ENCODE measurements at regions not wholly inside any gene's neighbourhood (a gene's known extent, or its start where the extent isn't known, plus 50 kb on each side); places are given as distances from the start of the nearest gene placed in this dataset.

DNA sequence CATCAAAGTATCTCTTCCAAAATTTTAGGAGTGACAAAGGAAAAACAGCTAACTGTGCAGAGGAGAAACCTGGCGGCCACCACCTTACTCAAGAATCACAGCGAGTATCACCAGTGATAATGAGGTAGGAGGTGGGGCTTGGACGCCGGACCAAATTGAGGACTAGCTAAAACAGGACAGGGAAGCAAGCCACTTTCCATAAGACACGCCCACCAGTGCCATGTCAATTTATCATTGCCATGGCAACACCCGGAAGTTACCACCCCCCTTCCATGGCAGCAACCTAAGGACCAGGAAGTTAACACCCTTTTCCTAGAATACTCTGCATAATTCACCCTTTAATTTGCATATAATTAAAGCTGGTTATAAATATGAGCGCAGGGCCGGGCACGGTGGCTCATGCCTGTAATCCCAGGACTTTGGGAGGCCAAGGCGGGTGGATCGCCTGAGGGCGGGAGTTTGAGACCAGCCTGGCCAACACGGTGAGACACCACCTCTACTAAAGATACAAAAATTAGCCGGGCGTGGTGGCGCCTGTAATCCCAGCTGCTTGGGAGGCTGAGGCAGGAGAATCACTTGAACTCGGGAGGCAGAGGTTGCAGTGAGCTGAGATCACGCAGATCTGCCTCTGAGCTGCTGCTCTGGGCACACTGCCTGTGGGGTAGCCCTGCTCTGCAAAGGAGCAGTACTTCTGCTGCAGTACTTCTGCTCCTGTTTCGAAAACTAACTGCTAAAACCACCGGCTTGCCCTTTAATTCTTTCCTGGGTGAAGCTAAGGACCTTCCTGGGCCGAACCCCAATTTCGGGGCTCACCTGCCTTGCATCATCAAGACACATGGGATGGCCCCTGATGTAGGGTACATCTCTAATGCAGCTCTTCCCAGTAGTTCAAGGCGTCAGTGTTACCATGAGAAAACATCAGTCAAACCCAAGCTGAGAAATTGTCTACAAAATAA lies 116.7 kb downstream of the HMX1 start:
- no peak for DNase-seq

DNA sequence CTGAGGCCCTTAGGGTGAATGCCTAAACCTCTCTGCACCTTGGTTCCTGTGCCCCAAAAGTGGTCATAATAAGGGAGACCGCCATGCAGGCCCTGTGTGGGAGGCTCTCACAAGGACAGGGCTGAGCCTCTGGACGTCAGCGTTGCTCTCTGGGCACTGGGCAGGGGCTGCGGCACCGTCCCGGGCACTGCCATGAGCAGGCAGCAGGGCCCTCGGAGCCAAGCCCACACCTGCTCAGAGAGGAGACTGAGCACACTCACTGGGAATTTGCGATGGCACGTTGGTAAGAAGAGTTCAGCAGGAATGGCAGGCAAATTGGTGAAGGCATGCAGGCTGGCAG lies 123.4 kb downstream of the HMX1 start:
- DNase-seq: no peak

DNA sequence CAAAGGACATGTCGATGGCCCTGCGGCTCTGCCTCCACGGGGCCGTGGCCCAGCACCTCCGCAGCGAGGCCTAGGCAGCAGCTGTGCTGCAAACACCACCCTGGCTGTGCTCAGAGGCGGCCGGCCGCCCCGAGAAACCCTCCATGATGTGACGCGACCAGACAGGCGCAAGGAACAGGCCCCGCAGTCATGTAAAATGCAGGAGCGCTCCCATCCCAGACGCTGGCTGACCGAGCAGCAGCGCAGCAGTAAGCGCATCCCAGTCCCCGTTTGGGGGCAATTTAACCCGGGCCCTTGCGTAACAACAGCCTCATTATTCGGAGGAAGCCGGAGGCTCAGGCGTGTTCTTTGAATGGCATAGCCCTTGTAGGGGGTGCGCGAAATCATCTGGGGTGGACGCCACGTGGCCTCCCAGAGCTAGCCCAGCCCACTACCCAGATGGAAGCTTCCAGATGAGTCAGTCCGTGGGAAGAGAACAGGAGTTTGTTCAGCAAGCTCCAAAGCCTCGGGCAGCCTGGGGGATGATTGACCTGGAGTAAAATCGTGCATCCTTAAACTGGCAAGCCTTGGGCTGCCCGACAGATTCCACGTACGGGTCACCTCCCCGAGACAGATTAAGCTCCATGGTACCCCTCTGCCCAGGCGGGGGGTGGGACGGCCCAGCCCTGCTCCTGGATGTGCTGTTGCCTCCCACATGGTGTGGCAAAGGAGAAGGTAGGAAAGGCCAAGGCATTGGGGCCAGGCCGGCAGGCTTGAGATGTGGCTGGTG lies 124.0 kb downstream of the HMX1 start:
- no peak for DNase-seq

DNA sequence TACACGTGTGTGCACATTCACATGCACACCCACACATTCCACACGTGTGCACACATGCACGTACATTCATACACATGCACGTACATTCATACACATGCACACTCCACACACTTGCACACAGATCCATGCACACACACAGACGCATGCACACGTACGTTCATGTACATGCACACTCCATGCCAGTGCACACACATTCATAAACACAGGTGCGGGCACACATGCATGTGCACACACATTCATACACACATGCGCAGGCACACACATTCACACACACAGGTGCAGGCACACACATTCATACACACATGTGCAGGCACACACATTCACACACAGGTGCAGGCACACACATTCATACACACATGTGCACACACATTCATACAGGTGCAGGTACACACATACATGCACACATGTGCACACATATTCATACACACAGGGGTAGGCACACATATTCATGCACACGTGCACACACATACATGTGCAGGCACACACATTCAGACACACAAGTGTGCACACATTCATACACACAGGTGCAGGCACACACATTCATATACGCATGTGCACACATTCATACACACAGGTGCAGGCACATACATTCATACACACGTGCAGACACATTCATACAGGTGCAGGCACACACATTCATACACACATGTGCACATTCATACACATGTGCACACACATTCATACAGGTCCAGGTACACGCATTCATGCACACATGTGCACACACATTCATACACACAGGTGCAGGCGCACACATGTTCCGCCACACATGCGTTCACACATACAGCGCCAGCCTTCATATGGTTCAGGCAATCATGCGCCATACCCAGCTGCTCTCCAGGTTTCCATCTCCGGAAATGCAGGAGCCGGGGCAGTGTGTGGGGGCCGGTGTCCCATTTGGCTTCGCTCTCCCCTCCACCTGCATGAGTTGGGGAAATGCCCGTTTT lies 124.8 kb downstream of the HMX1 start:
- DNase-seq: no peak

DNA sequence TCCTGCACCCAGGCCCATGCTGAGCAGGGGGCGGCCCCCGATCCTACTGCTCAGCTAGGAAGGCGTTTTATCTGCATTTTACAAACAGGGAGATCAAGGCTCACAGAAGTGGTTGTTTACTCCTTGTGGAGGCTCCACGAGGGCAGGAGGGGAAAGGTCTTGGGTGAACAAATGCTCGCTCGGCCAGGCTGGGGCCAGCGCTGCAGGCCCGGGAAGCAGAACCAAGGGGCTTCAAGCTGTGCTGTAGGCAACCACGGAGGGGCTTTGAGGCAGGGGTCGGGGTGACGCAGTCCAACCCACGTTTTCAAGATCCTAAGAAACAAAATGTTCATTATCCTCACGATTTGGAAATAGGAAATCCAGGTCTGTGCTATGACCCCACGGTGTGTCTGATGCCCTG lies 125.8 kb downstream of the HMX1 start:
- DNase-seq: no peak

DNA sequence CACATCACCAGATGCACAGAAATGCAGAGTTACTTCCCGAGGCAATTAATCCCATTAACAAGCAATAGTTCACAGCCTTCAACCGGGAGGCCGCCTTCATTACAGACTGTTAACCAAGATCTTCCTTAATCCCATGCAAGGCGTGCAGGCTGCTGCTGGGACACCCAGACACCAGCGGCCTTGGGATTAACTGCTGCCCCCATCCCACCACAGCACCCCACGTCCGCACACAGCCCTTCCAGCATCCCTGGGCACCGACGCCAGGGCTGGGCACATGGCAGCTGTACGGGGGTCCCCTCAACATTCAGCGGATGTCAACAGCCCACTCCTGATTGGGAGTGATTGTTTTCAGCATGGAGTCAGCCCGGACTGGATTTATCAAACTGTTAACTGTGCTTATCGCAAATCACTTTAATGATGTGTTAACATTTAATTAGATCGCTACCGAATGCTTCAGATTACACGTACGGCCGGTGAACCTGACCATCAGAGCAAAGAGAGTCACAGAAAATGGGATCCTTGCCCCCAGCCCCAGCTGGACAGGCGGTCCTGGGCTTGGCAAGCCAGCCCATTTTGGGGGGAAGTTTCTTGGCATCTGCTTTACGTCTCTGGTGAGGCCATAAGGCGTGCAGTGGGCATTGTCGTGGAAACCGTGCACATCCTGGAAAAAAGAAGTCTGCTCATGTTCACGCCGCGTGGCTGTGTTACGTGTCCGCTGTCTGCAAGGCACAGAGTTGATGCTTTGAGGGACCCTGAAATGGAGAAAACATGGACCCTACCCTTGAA lies 126.4 kb downstream of the HMX1 start:
- DNase-seq: no peak

DNA sequence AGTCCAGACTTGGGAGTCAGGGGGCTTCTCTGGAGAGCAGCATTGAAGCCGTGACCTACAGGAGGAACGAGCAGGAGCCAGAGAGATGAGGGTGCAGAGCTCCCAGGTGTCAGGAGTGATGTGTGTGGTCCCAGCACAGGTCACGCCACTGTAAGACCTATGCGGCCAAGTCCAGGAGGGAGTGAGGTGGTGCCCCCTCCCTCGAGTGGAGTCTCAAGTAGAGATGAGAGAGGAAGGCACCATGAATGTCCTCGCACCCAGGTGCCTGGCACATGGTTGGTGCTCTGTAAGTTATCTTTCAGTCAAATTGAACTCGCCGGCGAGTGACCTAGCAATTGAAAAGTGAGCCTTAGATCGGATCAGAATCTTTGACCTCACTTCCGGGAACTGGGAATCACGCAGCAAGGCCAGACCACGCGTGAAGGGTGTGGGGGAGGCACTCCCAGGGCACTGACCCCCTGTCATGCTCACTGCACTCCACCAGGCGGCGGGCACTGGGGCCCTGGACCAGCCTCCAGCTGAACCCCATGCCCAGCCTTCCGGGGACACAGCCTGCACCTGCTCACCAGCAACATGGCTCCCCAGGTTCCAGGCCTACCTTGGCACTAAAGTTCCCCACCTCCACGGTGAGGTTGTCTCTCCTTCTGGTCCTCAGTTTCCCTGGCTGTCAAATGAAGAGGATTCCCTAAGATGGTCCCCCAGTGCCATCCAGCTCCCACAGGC lies 127.4 kb downstream of the HMX1 start:
- no peak for DNase-seq

DNA sequence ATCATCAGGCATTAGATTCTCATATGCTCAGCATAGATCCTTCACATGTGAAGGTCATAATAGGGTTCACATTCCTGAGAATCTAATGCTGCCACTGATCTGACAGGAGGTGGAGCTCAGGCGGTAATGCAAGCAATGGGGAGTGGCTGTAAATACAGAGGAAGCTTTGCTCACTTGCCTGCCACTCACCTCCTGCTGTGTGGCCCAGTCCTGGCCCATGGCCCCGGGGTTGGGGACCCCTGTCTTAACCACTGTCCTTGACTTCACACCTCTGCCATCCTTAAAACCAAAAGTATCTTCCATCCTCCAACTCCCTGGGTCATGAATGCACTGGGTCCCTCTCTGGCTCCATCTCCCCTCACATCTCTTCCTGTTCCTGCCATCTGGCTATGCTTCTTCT lies 129.1 kb downstream of the HMX1 start:
- no peak for DNase-seq

DNA sequence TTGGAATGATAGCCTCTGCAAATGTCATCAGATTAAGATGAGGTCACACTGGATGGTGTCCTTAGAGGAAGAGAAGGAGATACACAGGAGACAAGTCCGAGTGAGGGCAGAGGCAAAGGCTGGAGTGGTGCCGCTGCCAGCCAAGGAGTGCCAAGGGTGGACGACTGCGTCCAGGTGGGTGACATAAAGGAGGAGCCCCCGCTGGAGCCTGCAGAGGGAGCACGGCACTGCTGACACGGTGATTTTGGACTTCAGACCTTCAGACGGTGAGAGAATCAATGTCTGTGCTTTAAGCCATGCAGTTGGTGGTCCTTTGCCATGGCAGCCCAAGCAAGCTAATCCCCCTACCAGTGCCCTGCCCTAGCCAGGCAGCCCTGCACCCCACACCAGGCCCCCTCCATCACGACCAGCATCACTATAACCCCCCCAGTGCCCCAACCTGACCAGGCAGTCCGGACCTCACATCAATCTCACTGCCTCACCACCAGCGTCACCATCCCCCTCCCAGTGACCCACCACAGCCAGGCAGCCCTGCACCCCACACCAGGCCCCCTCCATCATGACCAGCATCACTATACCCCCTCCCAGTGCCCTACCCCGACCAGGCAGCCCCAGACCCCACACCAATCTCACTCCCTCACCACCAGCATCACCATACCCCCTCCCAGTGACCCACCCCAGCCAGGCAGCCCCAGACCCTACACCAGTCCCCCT lies 130.0 kb downstream of the HMX1 start:
- no peak for DNase-seq

DNA sequence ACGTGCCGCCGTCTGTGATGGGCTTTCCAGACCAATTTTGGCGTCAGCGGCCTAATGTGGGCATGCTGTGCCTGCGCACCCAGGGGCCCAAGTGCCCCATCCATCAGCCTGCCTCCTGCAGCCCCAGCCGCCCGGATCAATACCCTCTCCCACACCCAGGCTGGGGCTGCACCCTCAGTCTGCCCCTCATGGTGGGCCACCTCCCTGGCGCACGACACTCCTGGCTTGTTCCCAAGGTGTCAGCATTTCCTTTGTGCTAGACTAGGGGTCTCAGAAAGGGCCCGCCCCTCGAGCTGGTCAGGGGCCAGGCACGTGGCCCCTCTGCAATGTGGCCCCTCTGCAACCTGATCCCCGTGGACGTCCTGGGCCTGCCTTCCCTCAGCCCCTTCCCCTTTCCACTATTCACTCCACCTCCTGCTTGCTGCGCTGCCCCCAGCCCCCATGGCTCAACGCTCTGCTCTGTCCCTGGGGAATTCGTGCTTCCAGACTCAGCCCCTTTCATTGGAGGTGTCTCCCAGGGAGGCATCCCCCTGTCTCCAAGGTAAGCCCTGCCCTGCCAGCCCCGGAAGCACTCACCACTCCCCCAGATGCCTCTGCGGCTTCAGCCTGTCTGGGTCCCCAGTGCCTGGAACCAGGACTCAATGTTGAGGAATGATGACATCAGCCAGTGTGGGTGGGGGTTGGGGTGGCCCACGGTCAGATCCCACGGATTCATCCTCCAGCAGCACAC lies 130.8 kb downstream of the HMX1 start:
- peak; percentile 33 for DNase-seq

DNA sequence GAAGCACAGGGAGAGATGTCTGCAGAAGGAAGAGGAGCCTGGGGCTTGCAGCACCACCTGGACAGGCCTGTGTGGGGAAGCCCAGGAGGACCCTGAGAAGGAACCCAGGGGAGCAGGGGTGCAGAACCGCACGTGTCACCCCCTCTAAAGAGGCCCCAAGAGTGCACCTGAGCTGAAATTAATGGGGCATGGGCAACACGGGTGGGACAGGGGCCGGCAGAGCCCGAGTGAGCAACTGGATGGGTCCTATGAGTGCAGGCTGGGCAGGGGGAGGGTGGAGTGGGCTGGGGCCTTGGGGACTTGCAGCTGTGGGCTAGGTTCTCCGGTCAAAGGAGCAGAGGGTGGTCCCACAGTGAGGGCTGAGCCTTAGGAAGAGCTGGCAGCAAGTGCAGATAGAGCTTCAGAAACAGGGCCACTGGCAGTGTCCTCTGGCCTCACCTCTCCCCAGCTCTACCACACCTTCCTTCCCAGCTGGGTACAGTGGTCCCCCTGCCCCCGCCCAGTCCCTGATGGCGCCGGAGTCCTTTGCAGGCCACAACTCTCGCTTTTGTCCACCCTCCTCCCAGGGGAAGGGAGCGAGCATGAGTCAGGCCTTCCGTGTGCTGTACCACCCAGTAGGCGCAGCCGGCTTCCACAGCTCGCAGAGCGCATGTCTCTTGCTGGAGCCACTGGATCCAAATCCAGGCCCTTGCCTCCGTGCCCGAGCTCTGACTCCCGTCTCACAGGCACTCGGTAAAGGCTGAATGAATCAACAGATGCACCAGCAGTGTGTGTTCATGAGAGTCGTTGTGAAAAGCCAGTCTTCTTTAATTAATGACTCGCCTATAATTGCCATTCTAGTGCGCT lies 131.6 kb downstream of the HMX1 start:
- DNase-seq: peak; percentile 40

DNA sequence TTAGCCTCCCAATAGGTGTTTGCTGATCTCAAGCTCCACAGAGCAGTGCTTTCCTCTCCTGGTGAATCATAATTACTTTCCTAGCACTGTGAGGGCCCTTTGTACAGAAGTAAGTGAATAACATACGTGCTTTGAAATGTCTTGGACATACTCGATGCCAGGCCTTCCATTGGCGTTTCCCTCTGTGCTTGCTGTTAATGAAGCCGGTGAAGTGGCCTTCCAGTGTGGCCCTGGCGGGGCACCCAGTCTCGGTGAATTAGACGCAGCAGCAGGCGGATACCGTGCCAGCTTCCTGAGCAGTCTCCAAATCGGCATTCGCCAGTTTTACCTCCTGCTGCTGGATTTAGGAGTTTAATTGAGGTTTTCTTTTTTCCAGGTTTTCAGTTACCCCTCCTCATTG lies 132.3 kb downstream of the HMX1 start:
- DNase-seq: peak; percentile 9

DNA sequence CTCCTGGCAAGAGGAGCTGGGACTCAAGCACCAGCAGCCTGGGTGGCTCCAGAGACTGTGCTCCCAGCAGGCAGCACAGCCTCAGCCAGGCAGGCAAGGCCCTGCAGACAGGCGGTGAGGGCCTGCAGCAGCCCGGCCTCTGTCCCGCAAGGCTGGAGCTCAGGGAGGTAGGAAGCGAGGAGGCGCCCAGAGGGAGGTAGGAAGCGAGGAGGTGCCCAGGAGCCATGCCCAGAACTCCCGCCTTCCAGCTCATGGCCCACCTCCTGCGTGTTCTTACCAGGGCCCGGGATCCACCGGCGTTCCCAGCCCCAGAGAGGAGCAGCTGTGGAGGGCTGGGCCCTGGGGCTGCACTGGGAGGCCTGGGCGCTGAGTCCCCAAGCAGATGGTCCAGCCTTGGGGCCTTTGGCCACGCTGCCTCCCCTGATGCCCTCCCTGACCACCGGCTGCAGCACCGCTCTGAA lies 133.1 kb downstream of the HMX1 start:
- DNase-seq: peak; percentile 44

DNA sequence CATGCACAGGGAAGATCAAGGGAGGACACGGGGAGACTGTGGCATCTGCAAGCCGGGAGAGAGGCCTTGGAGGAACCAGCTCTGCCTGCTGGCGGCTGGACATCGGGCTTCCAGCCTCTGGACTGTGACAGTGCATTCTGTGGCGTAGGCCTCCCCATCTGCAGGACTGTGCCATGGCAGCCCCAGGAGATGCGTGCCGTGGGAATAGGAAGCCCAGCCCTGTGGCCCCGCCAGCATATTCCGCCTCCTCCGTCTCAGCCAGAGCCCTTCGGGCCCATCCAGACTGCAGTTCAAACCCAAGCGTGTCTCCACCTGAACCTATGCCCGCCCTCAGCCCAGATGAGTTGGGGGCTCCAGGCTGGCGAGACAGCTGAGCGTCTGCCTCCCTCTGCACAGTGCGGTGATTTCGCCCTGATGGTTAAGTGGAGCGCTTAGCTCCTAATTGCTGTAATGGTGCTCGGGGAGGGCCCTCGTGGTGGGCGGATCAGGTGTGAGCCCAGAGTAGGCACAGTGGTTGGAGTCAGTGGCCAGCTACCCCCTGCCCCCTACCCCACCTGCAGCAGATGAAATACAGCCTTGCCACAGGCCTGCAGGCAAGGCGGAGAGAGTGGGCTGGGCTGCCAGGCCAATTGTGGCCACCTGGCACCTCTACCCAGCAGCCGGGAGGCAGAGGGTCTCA lies 133.9 kb downstream of the HMX1 start:
- DNase-seq: peak; percentile 33

DNA sequence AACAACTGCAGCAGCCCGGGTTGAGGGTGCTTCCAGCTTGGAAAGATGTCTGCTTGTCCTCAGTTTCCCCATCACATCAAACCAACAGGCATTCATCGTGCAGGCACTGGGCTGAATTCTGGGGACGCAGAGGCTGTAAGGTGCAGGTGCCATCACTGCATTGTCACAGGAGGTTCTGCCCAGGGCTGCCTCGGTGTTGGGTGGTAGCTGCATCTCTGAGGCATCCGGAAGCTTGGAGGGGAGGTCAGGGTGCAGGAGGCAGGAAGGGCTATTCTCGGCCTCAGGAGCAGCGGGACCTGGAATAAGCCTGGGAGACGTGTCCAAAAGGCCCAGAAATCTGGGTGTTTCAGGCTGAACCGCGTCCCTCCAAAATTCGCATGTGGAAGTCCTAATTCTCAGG lies 134.6 kb downstream of the HMX1 start:
- DNase-seq: peak; percentile 40

DNA sequence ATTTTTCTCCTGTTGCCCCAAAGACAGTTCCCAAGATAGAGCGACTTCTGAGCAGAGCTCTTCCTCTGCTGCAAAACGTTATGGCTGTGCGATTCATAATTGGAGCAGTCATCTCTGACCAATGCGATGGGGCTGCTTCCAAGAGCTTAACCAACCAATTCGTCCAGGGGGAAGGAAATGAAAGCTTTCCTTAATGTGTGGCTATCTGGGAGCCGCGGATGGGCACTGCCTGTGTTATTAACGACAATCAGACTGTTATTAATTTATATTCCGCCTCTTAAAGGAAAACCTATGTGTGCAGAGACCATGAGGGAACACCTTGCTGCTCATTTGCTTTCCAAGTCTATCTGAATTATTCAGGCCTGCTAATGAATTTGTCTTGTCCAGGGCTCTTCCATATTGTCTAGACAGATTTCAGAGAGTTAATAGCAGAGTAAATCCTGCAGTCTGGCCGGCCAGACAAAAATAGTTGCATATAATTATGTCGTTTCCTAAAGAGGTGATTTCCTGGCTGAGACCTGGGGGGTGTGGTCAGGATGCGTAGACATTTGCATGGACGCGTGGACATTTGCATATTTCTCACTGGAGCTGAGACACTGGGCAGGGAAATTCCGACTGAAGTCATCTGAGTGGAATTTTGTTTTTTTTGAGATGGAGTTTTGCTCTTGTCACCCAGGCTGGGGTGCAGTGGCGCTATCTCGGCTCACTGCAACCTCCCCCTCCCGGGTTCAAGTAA lies 135.4 kb downstream of the HMX1 start:
- DNase-seq: peak; percentile 19

DNA sequence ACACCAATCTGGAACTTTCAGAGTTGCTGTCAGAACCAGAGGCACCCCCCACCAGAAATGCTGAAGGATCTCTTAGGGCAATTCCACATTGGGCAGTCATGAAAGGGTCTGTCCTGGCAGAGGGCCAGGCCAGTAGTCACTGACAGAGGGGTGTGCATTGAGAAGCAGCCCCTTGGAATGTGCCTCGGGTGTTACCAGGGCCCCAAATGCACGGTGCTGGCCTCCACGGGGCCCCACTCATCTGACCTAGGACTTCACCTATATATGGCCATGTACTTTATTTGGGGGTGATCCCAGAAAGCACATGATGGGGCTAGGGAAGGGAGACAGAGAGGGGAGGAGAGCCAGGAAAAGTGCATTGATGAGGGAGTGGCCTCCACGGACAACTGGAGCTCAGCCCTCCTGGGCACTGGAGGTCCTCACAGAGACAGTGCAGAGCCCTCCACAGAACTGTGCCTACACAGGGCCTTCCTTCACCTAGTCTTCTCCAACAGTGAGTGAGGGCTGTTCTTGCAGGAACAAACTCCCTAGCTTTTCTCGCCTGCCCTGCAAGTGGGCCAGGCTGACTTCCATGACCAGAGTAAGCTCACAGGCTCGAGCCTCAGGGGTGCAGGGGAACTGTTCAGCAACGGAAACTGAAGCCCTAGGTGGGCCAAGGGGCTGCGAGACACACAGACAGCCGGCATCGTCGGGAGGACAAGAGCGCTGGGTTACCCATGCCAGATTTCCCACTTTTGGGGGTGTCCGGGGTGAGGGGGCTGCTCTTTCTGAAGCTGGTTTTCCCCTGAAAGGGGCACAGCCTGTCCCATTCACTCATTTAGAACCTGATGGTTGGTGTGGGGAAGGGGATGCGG lies 136.2 kb downstream of the HMX1 start:
- DNase-seq: peak; percentile 32

Measured in activated CD8-positive, alpha-beta memory T cell treated with anti-CD3 and anti-CD28 coated beads for 24 hours (primary cell).